ENCODE measurements at regions not wholly inside any gene's neighbourhood (a gene's known extent, or its start where the extent isn't known, plus 50 kb on each side); places are given as distances from the start of the nearest gene placed in this dataset.

DNA sequence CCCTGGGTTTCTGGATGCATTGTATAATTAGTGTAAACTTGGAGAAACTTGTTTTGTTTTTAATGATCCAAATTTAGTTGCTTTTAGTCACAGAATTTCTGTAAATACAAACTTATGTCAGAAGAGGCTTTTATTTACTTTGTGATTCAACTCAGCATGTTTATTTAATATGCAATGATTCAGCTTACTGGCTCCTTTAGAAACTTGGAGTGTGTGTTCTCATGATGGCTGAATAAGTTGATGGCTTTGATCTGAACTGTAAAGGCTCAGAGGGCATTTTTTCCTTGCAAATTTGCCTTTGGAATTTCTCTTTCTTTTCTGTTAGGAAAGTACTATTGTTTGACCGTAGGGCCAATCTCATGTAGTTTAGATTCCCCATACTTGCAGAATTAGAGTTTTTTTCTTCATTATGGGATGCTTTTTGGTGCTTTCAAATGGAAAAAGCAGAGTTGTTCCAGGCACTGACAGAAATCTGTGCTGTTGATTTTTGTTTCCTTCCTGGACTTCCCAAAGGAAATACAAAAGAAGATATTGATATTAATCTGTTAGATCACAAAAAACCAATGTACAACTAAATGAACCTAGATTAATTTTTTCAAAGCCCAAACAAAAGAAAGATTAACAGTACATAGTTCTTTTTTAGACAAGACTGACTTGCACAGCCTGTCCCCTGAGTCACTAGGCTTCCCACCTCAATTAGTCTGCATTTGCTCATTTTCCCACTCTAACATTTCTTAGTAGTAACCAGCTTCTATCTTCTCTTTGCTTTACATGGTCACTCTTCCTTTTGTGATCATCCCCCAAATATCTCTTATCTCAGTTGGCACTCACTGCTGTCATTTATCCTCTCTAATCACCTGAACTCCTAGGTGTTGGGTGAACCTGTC lies 96.8 kb upstream of the AGR3 start:
- DNase-seq = no peak

DNA sequence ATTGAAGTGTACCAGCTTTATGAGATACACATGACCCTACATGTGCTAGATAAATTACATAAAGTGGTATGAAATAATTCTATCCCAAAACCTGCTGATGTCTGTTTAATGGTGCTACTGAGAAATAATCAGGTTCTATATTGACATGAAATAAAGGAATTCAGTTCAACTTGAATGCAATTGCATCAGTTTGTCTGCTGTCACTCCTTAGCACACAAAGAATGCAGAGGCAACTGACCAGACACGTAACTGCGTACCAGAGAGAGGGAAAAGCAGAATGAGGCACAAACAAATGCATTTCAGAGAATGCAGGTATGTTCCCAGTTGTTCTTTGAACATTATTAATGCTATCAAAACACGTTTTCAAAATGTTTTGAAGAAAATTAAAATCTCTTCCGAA lies 98.8 kb upstream of the AGR3 start:
- no peak for DNase-seq

DNA sequence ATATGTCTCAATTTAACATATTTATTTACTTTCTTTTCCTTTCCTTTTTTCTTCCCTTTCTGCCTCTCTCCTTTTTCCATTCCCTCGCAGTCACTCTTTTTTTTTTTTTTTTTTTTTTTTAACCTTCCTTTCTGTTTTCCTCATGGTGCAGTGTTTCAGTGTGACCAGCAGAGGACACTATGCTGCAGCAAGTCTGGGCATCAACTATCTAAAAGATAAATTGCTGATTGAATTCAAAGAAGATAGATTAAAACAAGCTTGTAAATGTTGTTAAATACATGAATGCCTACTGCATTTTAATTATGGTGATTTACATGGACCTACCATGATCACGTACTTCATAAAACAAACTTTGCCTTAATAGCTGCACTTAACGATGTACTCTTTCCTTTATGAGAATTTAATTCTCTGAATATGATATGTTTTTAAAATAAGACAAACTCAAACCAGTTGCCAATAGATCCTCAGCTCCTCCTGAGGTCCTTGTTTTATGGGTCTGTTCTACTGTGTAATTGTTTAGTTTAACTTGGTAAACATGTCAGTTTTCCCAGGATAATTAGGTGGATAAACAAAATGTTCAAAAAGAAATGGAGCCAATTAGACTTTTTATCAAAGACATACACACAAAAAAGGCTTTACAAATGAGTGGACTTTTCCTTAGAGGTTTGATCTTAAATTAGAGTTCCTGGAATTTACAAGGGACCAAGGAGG lies 101.0 kb upstream of the AGR3 start:
- DNase-seq = no peak

DNA sequence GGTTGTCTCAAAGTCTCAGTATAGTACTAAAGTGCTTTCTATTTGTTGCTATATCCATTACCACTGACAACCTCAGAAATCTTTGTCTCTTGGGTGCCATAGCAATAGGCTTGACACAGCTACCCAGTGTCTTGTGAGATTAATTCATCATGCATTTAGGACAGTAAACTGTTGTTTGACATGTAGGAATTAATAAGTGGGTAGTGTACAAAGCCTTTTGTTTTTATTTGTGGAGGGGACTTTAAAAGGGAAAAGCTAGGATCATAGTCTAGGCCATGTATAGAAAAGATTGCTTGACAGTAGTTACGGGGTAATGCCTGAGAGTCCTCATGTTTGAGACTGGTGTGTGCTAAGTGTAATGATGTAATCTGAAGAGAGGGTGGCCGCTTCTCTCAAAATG lies 102.6 kb upstream of the AGR3 start:
- no peak for DNase-seq

DNA sequence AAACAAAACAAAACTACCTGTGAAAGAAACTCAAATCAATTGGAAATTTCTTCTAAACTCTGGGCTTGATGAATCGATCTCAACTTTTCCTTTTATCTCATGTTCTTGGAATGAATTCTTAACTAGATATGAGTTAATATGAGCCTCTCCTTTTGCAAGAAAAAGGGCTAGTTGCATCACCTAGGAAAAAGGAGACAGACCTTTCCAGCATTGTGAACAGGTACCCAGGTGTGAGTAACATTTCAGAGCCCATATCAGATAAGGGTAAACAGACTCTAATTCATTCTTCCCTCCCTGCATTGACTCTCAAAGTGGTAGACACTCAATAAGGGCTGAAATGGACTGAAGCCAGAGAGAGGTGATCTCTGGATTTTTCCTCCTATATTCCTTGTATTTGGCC lies 103.8 kb upstream of the AGR3 start:
- no peak for DNase-seq

DNA sequence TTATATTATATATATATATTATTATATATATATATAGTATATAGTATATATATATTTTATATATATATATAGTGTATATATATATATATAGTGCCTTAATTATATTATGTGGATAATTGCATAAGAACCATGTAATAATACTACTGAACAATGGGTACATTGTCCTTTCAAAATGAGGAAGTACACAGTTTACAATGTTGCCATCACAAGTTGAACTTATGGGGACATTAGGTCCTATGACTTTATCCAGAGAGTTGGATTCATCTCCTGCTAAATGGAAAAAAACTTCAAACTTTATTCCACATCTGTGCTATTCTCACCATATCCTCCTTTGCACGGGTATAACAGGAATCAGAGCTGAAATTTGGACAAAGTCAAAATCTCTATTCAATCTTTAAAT lies 105.0 kb upstream of the AGR3 start:
- no peak for DNase-seq

DNA sequence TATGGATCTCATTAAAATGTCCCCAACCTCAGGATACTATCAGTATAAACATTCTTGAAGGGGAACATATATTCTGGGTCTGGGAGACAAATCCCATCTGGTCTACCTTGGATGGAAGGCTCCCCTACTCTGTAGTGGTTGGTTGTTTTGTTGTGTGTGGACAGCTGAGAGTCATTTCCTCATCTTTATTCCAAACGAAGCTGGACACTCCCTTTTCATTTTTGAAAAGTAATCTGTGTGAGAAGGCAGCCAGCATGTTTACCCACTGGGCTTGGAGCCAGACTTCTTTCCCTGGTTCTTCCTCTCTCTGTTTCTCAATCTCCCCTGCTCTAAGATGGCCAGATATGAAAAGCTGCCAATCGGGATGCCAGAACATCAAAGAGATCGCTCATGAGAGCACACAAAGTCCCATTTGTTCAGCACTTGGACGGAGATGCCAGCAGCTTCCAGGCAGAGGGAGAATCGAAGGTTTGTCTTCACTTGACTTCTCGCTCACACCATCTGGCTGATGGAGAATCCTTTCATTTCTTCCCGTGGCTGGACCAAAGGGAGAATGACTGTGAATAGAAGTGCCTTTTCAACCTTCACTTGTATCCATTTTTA lies 108.1 kb upstream of the AGR3 start:
- no peak for DNase-seq

DNA sequence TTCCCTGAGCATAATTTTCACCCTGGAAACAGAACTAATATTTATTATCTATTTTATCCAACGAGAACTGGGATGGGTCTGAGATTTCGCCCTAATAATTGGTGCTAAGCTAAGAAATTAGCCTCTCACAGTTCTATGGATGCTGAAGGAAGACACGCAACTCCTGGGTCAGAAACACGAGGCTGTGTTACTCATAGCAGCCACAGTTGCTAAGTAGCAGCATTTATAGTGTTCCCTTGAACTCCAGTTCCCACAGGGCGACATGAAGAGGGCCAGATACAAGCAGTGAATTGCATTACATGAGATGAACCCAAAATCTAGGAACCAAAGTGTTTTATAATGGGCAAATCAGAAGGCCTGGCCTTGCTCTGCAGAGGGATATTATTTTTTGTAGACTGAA lies 109.8 kb upstream of the AGR3 start:
- no peak for DNase-seq

DNA sequence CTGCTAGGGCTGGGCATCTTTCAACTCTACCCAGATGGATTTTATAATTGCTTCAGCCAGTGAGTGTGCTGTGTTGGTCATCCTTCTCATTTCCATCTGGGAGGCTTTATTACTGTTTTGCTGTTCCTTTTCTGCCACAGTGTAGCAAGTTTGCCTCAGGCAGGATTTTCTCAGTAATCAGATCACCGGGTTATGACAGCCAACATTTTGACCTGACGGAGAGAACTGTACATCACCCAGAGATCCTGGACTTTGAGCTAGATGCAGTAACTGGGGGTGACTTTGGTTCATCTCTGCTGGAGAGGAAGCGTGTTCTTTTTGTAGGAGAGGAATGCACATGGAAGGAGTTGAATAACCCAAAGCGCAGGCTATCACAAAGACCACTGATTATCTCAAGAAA lies 111.8 kb upstream of the AGR3 start:
- DNase-seq = no peak

DNA sequence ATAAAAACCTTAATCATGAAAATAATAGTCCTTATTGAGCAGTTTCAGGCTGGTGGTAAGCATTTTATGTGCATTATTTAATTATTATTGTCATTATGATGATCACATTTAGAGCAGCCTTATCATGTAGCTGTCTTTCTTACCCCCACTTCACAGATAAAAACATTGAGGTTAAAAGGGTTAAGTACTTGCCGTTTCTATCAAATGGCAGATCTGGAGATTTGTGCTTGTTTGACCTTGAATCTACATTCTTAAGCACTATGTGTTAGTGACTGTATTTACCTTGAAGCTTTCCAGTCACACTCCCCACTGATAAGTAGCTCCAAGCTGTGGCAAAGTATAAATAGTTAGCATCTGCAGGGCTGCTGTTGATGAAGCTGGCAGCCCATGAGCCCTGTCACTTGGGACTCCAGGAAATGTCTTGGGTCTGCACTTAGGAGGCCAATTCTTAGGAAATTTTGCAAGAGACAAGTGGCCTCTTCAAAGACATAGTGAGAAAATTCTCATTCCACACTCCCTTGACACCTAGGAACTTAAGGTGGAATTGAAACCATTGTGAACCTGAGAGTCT lies 116.8 kb upstream of the AGR3 start:
- DNase-seq = no peak

DNA sequence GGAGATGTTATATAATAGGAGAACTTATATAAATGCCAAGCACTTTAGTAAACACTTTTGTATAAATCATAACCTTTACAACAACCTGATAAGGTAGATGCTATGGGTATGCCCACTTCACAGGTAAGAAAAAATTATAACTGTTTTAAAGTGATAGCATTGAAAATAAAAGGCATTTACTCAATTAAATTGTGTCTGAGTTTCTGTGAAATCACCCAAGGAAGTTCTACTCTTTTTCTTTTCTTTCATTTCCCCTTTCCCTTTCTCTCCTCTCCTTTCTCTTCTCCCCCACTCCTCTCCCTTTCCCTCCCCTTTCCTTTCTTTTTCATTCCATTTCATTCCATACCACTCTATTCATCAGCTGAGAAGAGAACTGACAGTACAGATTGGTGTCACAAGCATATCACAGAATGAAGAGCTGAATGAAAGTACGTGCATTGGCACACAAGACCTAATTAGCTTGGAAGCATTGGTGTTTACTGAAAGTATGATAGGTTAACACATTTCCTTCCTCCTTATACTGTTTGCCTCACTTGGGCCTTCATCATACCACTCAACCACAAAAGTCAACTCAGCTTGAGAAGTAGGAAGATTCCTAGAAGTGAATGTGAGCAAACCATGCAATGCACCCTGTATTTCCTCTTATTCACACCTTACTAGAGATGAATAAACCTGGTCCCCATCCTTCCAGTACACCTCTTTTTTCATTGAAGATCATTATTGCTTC lies 117.9 kb upstream of the AGR3 start:
- DNase-seq = no peak

DNA sequence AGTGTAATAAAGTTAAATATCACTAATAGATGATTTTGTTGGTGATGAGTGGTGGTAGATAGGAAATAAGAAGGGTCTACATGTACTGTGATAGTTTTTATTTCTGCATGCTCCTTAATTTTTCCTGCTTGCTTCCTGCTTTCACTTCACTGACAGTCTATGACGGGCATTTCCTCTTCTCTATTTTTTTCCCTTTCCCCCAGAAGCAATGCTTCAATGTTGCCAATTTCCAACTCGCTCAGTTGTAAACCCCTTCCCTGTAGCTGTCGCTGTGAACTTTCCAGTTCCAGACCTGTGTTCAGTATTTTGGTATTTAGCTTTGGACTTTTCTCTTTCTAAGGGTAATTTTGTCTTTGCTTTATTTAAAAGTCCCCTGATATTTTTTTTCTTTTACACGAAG lies 123.5 kb upstream of the AGR3 start:
- no peak for DNase-seq

DNA sequence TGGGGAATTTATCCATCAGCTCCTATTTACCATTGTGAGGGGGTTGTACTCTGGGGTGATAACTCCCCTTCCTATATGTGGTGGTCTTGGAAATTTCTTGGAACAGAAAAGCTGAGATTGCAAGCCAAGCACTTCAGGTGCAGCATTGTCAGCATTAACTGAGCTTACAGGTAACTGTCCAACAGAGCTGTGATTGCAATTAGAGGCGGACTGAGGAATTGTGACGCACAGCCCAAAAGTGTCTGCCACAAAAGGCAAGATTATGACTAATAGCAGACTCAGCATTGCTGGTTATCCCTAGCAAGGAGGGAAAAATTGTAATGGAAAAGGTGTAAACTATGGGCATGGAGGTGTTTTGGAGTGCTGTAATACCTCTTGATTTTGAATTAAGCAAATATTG lies 126.1 kb upstream of the AGR3 start:
- no peak for DNase-seq

DNA sequence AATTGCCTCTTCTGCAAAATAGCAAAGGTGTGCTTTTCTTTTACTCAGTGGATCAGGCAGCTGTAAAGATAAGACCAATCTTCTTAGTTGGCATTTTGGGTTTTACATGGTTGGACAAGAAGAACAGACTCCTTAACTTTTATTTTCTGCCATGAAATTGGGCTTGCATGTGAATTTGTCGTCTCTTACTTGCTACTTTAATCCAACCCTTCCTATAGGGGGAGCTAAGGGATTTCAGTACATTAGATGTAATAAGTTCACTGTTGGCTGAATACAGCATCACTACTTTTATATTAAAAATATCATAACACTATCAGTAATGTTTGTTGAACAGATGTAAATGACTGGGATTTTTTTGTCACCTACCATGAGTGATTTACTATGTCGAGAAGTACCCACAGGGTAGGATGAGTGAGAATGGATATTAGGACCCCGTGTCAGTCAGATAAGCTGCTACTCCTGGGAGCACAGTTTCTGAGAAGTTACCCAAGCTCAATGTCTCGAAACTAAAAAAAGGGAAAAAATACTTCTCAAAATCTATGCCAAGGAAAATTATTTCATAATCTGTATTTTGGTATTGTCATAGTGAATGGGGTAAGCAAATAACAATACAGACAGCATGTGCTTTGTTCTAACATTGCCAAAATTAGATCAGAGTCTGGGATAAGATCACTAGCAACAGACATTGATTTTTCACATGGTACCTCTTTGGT lies 127.4 kb upstream of the AGR3 start:
- no peak for DNase-seq

DNA sequence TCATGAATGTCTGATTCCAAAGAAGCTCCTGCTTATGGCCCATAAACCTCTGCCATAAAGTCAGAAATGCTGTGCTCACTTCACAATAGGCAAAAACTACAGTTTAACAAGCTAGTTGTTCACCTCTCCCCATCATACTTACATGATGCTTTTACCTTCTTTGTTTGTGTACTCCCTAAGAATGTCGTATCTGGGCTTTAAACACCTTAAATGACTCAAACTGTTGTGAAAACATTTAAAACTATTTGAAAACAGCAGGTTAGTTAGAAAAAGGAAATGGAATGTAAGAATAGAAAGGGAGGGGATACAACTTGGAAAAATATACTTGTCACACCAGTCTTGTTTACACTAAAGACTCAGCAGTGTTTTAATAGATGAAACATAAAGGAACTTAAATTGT lies 128.2 kb upstream of the AGR3 start:
- DNase-seq = no peak

DNA sequence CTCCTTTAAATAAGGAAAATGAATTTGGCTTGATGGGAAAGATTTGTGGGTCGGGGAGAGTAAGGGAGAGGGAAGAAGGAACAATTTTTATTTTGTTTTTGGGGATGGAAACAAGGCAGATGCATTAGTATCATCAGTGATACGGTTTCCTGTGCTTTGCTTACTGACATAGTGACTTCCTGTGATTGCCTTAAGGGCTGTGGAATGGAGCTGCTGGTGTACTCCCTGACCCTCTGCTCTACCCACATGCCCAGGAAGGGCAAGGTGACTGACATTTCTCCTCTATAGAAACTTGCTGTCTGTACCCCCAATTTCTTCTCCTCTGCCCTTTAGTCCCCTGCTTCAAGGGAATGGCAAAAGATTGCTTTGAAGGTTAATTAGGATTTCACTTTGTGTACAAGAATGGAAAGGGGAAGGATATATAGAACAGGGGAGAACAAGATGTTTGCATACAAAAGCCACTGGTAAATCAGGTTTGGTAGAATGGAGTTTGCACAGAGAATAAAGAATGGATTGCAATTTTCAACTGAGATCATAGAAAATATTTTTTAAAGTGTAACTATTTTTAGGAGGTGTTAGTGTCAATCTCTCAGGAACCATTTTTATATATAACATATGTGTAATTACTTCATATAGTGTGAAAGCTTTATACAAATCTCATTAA lies 129.0 kb upstream of the AGR3 start:
- no peak for DNase-seq

DNA sequence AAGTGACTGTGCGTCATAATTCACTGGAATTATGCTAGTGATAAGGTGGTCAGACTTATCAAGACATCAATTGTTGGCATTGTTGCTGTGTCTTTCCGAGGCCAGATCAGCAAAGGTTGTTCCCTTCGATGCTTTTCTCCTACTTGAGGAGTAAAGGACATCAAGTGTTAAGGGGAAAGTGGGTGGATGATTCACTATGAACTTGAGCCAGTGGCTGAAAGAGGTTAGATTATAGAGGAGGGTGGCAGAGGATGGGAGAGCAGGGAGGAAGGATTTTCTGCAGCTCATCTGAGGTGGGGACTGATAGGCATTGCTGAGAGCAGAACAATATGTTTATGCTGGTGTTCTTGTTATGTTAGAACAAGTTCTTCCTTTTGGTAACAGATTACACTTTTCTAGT lies 131.4 kb upstream of the AGR3 start:
- no peak for DNase-seq

DNA sequence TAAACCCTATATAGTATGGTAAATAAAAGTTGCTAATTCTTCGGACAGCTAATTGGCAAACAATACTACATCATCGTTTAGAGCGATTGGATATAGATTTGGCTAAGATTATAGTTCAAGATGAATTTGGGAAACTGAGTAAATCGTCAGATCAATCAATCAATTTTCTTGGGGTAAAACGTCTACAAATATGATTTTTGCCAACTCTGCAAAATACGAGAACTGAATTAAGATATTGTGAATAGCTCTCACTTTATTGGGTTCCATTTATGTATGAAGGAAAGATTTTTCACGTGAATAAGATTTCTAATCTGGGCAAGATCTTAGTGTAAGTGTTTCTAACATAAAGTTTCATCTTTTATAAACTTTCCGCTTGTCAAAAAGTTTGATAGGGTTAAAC lies 132.9 kb upstream of the AGR3 start:
- DNase-seq = no peak

DNA sequence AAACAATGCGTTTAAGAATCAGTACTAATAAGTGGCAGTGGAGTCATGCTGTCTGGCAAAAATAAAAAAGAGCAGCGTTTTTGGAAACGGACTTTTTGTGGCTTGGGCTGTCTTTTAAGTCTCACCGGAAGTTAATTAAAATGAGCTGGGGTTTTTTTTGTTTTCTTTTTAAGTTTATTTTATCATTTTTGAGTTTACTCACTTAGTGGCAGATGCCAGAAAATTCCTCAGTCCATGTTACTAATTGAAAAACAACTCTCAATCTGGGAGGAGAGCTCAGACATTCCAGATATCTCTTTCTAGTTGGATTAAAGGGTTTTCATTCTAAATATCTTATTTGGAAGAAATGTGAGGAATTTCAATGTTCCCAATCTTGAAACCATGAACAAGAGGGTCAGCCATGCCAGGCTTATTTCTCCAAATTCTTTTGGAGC lies 133.8 kb upstream of the AGR3 start:
- no peak for DNase-seq

DNA sequence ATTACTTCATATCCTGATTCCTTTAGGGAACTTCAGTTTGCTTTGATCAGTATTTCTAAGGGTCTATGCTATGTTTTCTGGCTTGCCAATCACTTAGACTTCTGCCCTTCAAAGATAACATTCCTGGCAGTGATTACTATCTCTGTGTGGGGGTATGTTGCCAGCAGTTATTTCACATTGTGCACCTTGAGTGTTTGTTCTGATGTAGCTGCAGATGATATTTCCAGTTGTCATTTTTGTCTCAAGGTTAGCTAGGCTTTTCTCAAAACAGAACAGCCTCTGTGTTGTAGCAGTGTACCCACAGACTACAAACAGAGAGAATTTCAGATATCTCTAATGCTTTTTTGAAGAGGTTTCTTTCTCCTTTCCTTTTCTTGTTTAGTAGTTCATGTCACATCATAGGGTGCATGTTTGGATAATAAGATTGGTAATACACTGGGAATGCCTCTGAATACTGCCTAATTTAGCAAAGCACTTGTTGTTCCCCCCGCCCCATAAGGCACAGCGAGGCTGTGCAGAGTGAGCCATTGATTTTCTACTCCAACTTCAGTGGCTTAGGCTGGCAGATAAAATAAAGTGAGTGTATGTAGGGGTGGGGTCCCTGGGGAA lies 134.7 kb upstream of the AGR3 start:
- DNase-seq = no peak

DNA sequence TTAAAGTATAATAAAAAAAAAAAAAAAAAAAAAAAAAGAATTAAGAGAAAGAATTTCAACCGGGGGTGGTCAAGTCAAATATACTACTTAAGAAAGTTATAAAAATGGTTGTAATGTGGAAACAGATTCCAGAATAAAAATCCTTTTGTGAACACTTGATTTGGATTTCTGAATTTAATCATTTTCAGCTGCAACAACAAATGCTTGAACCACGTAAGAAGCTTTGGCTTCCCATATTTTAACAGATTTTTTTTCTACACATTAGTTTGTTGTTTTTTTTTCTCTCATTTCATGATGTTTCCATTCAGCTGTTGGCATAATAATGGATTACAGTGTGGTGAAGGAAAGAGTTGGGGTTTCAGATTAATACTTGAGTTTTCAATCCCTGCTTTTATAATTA lies 137.3 kb upstream of the AGR3 start:
- DNase-seq = no peak

All from NCI-H1417 treated with DMSO at 0.1 percent for 48 hours (cell line).